DOHH2 (cell line): ENCODE measurements at regions not wholly inside any gene's neighbourhood (a gene's known extent, or its start where the extent isn't known, plus 50 kb on each side); places are given as distances from the start of the nearest gene placed in this dataset.

Experiments
- H3F3A ChIP-seq: fragments of 200-600 bp; sonication (generic), shearing (Covaris generic); 2 replicates; pipeline ENCODE4 v1.6.0; 2016; ENCODE audit warnings: antibody characterized with exemption, mild to moderate bottlenecking; ENCODE audit not compliant: control insufficient read depth, insufficient read depth
- H3K27ac ChIP-seq: fragments of 200-600 bp; sonication (generic); 2 replicates; pipeline ENCODE4 v1.5.1; 2014; ENCODE audit warnings: low read depth, mild to moderate bottlenecking, low read length, moderate library complexity
- H3K27me3 ChIP-seq: fragments of 200-600 bp; sonication (generic); 2 replicates; pipeline ENCODE4 v1.6.1; 2014; ENCODE audit warnings: mild to moderate bottlenecking, low read length, mixed read lengths; ENCODE audit not compliant: control insufficient read depth
- H3K36me3 ChIP-seq: fragments of 200-600 bp; sonication (generic); 2 replicates; pipeline ENCODE4 v1.6.1; 2014; ENCODE audit warnings: mild to moderate bottlenecking, low read length, moderate library complexity, mixed read lengths; ENCODE audit not compliant: control insufficient read depth
- H3K4me1 ChIP-seq: fragments of 200-600 bp; sonication (generic); 2 replicates; pipeline ENCODE4 v1.6.1; 2014; ENCODE audit warnings: mild to moderate bottlenecking, low read length, mixed read lengths; ENCODE audit not compliant: control insufficient read depth
- H3K4me2 ChIP-seq: fragments of 200-600 bp; sonication (generic); 2 replicates; pipeline ENCODE4 v1.6.0; 2014; ENCODE audit warnings: mild to moderate bottlenecking, low read length, moderate library complexity
- H3K4me3 ChIP-seq: fragments of 200-600 bp; sonication (generic); 2 replicates; pipeline ENCODE4 v1.5.1; 2014; ENCODE audit warnings: mild to moderate bottlenecking, low read length, mixed read lengths
- H3K79me2 ChIP-seq: fragments of 200-600 bp; sonication (generic); 2 replicates; pipeline ENCODE4 v1.6.1; 2014; ENCODE audit warnings: mild to moderate bottlenecking, low read length, mixed read lengths; ENCODE audit not compliant: control insufficient read depth
- H3K9me2 ChIP-seq: fragments of 200-600 bp; sonication (generic); replicated peaks from 2 replicates; pipeline ENCODE4 v1.6.1; 2014; ENCODE audit warnings: mild to moderate bottlenecking, low read length, mixed read lengths; ENCODE audit not compliant: control insufficient read depth
- H3K9me3 ChIP-seq: fragments of 200-600 bp; sonication (generic); 2 replicates; pipeline ENCODE4 v1.6.1; 2014; ENCODE audit warnings: antibody characterized with exemption, low read length, mixed read lengths; ENCODE audit not compliant: control insufficient read depth, insufficient read depth
- H4K20me1 ChIP-seq: fragments of 200-600 bp; sonication (generic); 2 replicates; pipeline ENCODE4 v1.6.0; 2014; ENCODE audit warnings: low read depth, mild to moderate bottlenecking, antibody characterized with exemption, low read length, moderate library complexity; ENCODE audit not compliant: control insufficient read depth, insufficient read depth
- CTCF ChIP-seq: fragments of 200-600 bp; sonication (generic); IDR thresholded peaks from one replicate; pipeline ENCODE4 v1.5.1; 2014; ENCODE audit warnings: antibody characterized with exemption, mild to moderate bottlenecking, low read depth, low read length; ENCODE audit not compliant: poor library complexity, severe bottlenecking
- EZH2phosphoT487 ChIP-seq: fragments of 200-600 bp; sonication (generic); IDR thresholded peaks from 2 replicates; pipeline ENCODE4 v1.6.1; 2017; ENCODE audit warnings: borderline replicate concordance, mild to moderate bottlenecking, antibody characterized with exemption, low read length, moderate library complexity, mixed read lengths

GRCh38 chr11:134901542-134901941, 489.5 kb upstream of the B3GAT1 start:
- no peak overlapping the region for H3K4me3 ChIP-seq

GRCh38 chr11:134893810-134894685, 482.0 kb upstream of the B3GAT1 start:
- Histone ChIP-seq H3K9me3 (no peaks in the 10 kb centered on the region), H3K79me2 (no peaks in the 10 kb centered on the region), H3K4me3 (no peak overlapping the region), H3K27ac (no peak overlapping the region), H3K4me2 (no peak overlapping the region), H3K36me3 (no peaks in the 10 kb centered on the region), H3K4me1 (no peaks in the 10 kb centered on the region), H4K20me1 (no peaks in the 10 kb centered on the region), H3F3A (no peaks in the 10 kb centered on the region), H3K9me2 (no peaks in the 10 kb centered on the region), H3K27me3 (no peaks in the 10 kb centered on the region)
- TF ChIP-seq CTCF (no peak), EZH2phosphoT487 (no peak)

More at GRCh38 chr11:134901542-134901941, 489.5 kb upstream of the B3GAT1 start:
- Histone ChIP-seq H4K20me1 (no peaks in the 10 kb centered on the region), H3K27ac (no peak overlapping the region), H3K4me2 (no peak overlapping the region), H3K4me1 (no peaks in the 10 kb centered on the region), H3F3A (no peaks in the 10 kb centered on the region), H3K9me3 (no peaks in the 10 kb centered on the region), H3K27me3 (no peaks in the 10 kb centered on the region), H3K9me2 (no peaks in the 10 kb centered on the region), H3K79me2 (no peaks in the 10 kb centered on the region), H3K36me3 (no peaks in the 10 kb centered on the region)
- TF ChIP-seq EZH2phosphoT487, result no peak
- no peak for TF ChIP-seq CTCF

GRCh38 chr11:134890446-134890845, 478.4 kb upstream of the B3GAT1 start:
- H3K36me3 ChIP-seq, result no peaks in the 10 kb centered on the region
- no peaks in the 10 kb centered on the region for H3K9me3 ChIP-seq
- TF ChIP-seq EZH2phosphoT487 (no peak), CTCF (no peak)
- H3K4me3 ChIP-seq, result no peak overlapping the region
- H3K27ac ChIP-seq, result no peak overlapping the region
- no peaks in the 10 kb centered on the region for H3K27me3 ChIP-seq
- no peak overlapping the region for H3K4me2 ChIP-seq
- no peaks in the 10 kb centered on the region for H3K9me2 ChIP-seq
- H3K4me1 ChIP-seq, result no peaks in the 10 kb centered on the region
- no peaks in the 10 kb centered on the region for H3K79me2 ChIP-seq
- H3F3A ChIP-seq, result no peaks in the 10 kb centered on the region
- no peaks in the 10 kb centered on the region for H4K20me1 ChIP-seq
